Fibroblast of peridontal ligament (primary cell): ENCODE measurements at regions not wholly inside any gene's neighbourhood (a gene's known extent, or its start where the extent isn't known, plus 50 kb on each side); places are given as distances from the start of the nearest gene placed in this dataset.

Experiments used
- DNase-seq: peaks from one replicate; pipeline ENCODE4 v3.0.0-alpha.2; 2010; ENCODE audit errors: extremely low read depth

- no peak for DNase-seq
These were observed 298.3 kb upstream of the ZMIZ1 start for GRCh38 chr10:78770167-78771090.

DNA sequence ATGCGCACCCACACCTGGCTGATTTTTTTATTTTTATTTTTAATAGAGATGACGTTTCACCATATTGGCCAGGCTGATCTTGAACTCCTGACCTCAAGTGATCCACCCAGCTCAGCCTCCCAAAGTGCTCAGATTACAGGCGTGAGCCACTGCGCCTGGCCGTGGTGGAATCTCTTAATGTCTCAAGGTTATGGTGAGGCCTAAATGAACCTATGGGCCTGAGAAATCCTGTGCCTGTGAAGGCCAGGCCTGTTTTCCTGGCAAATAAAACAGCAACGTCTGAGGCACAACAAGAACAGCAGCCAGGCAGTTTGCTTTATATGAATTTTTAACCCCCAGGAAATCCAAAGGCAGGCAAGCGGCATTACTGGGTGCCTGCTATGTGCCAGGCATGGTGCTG is 297.5 kb upstream of the ZMIZ1 start:
- no peak for DNase-seq

GRCh38 chr10:78771808-78772455 is 296.8 kb upstream of the ZMIZ1 start:
- no peak for DNase-seq

DNA sequence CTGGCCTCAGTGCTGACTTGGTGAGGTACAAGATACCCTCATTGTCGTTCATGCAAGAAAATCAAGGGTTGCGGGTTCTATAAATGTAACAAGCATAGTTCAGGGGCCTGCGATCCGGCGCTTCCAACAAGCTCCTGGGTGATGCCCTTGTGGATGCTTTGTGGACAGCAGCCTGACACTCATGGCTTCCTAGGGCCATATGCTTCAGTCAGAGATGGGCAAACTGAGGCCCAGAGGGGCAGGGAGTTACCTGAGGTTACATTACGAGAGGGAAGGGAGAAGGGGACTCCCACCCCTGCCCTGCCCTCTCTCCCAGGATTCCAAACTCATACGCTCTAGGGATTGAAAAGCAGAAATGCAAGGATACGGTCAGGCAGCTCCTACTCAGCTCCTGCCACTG is 296.3 kb upstream of the ZMIZ1 start:
- no peak for DNase-seq

DNA sequence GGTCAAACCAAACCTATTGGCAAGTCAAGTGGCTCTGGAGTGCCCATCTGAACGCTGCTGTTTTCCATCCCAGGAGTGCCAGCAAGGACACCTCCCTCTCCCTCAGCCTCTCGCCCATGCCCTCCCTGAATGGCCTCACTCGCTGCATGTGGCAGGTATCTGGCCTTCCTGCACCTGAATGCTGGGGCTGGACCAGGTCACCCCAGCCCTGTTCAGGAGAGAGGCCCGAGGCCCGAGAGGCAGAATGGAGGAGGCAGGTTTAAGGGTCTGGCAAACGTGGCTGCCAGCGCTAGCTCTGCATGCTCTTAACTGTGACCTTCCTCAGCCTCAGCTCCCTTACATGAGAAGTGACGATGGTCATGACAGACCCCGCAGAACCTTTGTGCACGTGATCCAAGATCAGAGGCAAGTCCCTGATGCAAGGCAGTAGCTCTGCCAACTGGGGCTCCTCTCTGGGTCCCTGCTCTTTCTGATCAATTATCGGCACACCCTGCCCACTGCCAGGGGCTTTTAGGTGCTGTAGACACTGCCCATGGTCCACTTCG is 295.7 kb upstream of the ZMIZ1 start:
- DNase-seq: no peak

DNA sequence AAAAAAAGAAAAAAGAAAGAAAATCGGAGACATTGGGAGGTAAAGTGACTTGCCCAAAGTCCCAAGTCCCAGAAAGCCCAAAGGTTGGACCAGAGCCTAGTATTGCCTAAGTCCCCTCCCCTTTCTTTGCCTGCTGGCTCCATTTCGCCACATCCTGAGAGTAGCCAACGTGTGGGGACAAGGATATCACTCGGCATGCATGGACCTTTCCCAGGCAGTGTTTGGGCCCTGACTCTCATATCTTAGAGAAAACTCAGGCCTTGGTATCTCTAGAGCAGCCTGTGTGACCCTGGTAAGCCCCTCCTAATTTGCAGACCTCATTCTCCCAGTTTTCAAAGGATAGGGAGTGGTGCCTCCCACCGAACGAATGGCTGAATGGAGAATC is 294.2 kb upstream of the ZMIZ1 start:
- no peak for DNase-seq

DNA sequence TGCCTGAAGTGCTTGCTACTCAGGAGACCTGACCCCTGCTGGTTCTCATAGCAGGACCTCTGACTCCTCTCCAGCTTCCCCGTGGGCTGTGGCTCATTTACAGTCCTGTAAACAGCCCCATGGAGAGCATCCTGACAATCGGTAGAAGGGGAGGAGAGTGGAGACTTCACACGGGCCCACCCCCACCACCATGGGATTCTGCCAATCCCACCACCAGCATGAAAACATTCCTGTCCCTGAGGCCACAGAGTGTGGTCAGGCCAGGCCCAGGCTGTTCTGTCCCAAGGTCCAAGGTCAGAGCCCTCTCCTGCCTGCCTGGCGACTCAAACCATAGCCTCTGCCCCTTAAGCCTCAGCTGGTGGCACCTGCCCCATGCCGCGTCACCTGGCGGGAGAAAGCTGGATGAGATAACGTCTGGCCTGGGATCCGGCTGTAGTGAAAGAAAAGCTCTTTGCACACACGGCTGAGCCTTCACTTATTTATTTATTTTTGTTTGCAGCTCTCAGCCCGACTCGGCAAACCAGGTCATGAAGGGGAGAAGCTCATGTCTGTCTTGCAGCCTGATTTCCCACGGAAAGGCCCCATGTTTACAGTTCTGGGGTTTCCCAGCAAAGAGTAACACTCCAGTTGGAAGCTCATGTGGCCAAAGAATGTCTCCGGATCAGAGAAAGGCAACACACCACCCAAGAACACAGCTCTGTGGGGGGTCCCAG is 293.6 kb upstream of the ZMIZ1 start:
- peak; percentile 65 for DNase-seq

DNA sequence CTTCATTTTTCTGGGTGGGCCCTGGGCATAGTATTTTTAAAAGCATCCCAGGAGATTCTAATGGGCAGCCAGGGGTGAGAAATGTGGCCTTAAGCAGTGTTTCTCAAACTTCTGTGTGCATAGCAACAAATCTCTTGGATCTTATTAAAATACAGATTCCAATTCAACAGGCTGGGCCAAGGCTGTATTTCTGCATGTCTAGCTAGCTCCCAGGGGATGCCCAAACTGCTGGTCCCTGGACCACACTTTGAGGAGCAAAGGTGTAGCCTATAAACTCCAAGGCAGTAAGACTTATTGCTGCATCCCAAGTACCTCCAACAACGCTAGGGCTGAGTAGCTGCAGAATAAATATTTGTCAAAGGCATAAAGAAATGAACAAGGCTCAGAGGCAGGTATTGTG is 292.9 kb upstream of the ZMIZ1 start:
- DNase-seq: no peak

DNA sequence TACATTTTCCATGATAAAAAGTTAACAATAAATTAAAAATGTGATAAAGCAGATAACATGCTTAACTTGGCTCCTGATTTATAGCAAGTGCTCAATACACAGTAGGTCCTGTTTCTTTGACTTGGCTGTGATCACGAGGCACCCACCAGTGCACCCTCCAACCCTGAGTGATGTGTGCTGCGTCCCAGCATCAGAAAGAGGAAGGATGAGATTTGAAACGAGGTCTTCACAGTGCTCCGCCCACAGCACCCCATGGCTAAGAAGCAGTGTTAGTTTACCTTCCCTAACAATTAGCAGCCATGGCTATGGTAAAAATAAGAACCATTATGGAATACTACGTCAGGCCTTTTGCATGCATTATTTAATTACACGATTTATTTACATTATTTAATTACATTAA is 292.0 kb upstream of the ZMIZ1 start:
- DNase-seq: no peak

DNA sequence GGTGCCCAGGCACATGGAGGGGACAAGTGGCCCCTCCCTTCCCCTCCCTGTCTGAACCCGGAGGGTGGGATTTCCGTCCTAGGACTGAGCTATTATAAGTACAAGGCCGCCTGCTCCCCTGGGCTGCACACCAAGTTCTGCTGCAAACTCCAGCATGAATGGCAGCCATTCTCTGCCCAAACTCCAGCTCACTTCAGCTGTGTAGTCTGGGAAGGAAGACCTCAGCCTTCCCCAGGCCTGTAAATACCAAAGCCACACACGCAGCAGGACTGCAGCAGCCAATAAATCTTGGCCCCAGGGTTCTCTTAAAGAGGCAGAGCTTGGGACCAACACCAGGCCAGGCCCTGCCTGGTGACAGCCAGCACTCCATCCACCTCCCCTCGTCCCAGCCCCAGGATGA is 291.3 kb upstream of the ZMIZ1 start:
- DNase-seq: peak; percentile 71

- DNase-seq: peak; percentile 74
These were observed 290.9 kb upstream of the ZMIZ1 start for GRCh38 chr10:78777867-78778266.

GRCh38 chr10:78778444-78779338 is 290.1 kb upstream of the ZMIZ1 start:
- no peak for DNase-seq

DNA sequence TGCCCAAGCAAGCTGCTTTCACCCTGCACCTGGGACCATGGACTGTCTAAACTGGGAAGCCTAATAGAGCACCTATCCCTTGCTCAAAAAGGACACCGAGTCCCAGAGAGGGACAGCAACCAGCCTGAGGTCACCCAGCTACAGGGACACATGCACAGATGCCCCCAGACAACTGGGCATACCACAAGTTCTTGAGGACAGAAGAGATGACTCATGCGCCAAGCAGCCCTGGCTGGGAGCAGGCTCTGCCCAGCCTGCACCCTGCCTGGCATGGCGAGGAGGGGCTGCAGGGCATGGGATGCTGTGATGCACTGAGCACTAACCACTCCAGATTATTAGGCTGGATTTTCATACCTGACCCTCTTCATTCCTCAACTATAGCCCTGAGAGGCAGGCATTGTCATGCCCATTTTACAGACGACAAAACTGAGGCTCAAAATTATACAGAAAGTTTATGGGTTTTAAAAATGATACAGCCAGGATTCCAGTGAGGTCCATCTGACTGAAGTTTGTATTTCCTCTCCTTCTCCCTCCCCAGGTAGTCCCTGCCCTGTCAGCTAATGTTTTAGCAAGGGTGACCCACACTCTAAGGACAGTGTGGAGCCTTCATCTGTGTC is 289.3 kb upstream of the ZMIZ1 start:
- no peak for DNase-seq

- no peak for DNase-seq
These were observed 288.2 kb upstream of the ZMIZ1 start for GRCh38 chr10:78780551-78780961.

DNA sequence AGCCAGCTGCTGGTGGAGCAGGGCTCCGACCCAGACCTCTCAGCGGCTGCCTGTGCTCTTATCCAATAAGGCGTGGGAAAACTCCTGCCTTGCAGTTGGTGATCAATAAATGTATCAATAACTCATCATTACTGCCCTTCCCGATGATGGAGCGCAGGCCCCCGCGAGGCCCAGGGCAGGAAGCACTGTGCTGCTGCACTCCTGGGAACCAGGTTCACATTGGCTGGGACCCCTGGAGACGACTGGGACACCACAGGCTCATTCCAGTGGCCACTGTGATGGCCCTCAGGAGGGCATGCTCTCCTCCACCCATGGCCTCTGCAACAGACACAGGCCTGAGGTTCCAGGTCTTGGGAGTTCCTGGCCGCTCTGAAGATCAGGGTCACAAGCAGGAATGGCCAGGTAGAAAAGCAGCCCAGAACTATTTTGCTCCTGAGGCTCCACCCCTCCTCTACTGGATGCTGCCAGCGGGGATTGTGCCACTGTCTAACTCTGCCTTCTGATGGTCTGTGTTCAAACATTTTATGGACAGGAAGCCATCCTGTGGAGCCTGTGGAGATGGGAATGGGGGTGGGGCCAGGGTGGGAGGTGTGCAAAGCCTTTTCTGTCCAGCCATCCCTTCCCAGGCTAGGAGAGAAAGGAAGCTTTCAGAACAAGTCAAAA is 287.4 kb upstream of the ZMIZ1 start:
- no peak for DNase-seq

DNA sequence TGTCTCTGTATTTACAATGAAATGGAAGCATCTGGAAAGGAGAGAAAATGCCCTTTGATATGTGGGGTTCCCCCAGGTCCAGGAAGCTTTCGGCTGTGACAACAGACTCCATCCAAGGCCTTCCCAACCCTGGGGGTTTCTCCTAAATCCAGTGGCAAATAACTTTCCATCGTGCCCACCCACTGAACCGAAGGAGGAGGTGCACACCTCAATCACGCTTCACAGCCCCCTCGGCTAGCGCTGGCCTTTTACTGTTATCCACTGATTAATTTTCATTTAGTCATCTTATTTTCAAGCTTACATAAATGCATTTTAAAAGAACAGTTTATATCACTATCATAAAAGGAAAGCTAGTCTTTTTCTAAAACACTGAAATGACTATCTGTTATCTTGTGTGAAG is 286.8 kb upstream of the ZMIZ1 start:
- no peak for DNase-seq

- no peak for DNase-seq
These were observed 286.3 kb upstream of the ZMIZ1 start for GRCh38 chr10:78782441-78782840.

GRCh38 chr10:78783753-78784152 is 285.0 kb upstream of the ZMIZ1 start:
- no peak for DNase-seq

DNA sequence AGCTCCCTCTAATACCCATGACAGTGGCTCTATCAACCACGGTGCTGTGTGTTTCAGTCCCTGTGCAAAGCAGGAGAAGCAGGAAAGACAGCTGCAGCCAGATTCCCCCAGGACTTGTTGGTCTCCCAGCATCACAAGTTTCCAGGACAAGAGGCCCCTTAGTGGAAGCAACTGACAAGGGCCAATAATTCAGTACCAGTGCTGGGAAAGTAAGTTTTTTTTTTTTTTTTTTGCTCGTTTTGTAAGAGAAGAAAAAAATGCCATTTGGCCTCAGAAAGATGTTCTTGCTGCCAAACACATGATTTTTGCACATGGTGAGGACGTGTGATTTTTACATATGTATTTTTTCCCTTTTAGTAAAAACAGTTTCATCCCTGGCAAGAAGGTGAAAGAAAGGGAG is 284.2 kb upstream of the ZMIZ1 start:
- DNase-seq: no peak

- no peak for DNase-seq
These were observed 283.7 kb upstream of the ZMIZ1 start for GRCh38 chr10:78785066-78785465.
